ENCODE measurements at regions not wholly inside any gene's neighbourhood (a gene's known extent, or its start where the extent isn't known, plus 50 kb on each side); places are given as distances from the start of the nearest gene placed in this dataset.

DNA sequence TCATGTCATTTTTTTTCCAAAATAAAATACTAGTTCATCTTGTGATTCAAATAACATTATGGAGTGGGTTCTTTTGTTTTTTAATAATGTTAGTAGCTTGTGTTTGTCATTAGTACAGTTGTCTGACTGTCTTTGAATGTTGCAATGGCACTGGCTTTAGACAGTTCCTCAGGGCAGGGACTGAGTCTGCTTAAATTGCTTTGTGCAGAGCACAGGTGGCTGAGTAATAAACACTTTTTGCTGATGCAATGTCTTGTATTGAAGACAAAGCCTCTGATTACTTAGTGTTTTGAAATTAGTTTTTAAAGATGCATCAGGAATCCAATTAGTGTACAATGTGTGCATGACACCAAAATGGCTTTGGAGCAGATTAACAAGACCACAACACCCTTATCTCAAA is 88.7 kb upstream of the PCDH9 start:
- TF ChIP-seq, protein P1, sequence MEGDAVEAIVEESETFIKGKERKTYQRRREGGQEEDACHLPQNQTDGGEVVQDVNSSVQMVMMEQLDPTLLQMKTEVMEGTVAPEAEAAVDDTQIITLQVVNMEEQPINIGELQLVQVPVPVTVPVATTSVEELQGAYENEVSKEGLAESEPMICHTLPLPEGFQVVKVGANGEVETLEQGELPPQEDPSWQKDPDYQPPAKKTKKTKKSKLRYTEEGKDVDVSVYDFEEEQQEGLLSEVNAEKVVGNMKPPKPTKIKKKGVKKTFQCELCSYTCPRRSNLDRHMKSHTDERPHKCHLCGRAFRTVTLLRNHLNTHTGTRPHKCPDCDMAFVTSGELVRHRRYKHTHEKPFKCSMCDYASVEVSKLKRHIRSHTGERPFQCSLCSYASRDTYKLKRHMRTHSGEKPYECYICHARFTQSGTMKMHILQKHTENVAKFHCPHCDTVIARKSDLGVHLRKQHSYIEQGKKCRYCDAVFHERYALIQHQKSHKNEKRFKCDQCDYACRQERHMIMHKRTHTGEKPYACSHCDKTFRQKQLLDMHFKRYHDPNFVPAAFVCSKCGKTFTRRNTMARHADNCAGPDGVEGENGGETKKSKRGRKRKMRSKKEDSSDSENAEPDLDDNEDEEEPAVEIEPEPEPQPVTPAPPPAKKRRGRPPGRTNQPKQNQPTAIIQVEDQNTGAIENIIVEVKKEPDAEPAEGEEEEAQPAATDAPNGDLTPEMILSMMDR (conservative IDR thresholded peaks at IDR 0.05 in 1 of 2, IDR thresholded peaks at IDR 0.05 in 1 of 2; ENCODE audit: low read depth in 1 of 2, low read length in 2 of 2): no peak
- no peak for TF ChIP-seq EZH2 (IDR thresholded peaks at IDR 0.05; ENCODE audit: low read length, missing control alignments)

Data from fibroblast of lung (primary cell).